H1 (cell line): ENCODE measurements at regions not wholly inside any gene's neighbourhood (a gene's known extent, or its start where the extent isn't known, plus 50 kb on each side); places are given as distances from the start of the nearest gene placed in this dataset.

Experiments
- CTCF ChIP-seq, 3 experiments: IDR thresholded peaks; 1 replicate in 2 of 3; 2 replicates in 1 of 3; pipeline versions ENCODE4 v1.5.1 to v1.6.1; 2011; ENCODE audit warnings: low read length in 3 of 3, mild to moderate bottlenecking in 3 of 3, inconsistent platforms in 2 of 3, low read depth in 1 of 3, moderate library complexity in 1 of 3; ENCODE audit not compliant: insufficient read depth in 1 of 3; ENCODE audit errors: control extremely low read depth in 1 of 3
- EGR1 ChIP-seq: IDR thresholded peaks from 2 replicates; pipeline ENCODE4 v1.6.1; 2011; ENCODE audit warnings: low read depth, low read length, borderline replicate concordance
- EP300 ChIP-seq, 2 experiments: IDR thresholded peaks; 1 replicate in 1 of 2; 2 replicates in 1 of 2; pipeline ENCODE4 v1.6.1; 2011 to 2012; ENCODE audit warnings: low read depth in 2 of 2, low read length in 2 of 2, mild to moderate bottlenecking in 2 of 2, borderline replicate concordance in 1 of 2, inconsistent platforms in 1 of 2, moderate library complexity in 1 of 2
- EZH2 ChIP-seq: fragments of 200-600 bp; sonication (generic); IDR thresholded peaks from 2 replicates; pipeline ENCODE4 v1.7.1; 2012; ENCODE audit warnings: low read depth, mild to moderate bottlenecking, moderate library complexity, low read length, inconsistent platforms; ENCODE audit not compliant: severe bottlenecking
- JUN ChIP-seq: IDR thresholded peaks from 2 replicates; pipeline ENCODE4 v1.6.1; 2011; ENCODE audit warnings: low read depth, mild to moderate bottlenecking, improper control_type of control experiment, low read length
- POLR2A ChIP-seq, 2 experiments: IDR thresholded peaks; 1 replicate in 1 of 2; 2 replicates in 1 of 2; pipeline ENCODE4 v1.6.1; 2011; ENCODE audit warnings: low read depth in 2 of 2, low read length in 2 of 2, mild to moderate bottlenecking in 2 of 2; ENCODE audit errors: control extremely low read depth in 1 of 2
- RAD21 ChIP-seq, 2 experiments: IDR thresholded peaks in 1 of 2; conservative IDR thresholded peaks in 1 of 2; 2 replicates each; pipeline ENCODE4 v1.6.1; 2011; ENCODE audit warnings: low read depth in 2 of 2, low read length in 2 of 2, improper control_type of control experiment in 1 of 2, inconsistent platforms in 1 of 2, mild to moderate bottlenecking in 1 of 2, moderate library complexity in 1 of 2
- SIN3A ChIP-seq, 2 experiments: IDR thresholded peaks in 1 of 2; conservative IDR thresholded peaks in 1 of 2; 2 replicates each; pipeline ENCODE4 v1.6.1; 2011 to 2012; ENCODE audit warnings: low read length in 2 of 2, improper control_type of control experiment in 1 of 2, low read depth in 1 of 2, mild to moderate bottlenecking in 1 of 2
- TCF12 ChIP-seq: IDR thresholded peaks from 2 replicates; pipeline ENCODE4 v1.6.1; 2011; ENCODE audit warnings: low read depth, mild to moderate bottlenecking, low read length
- ZNF274 ChIP-seq: IDR thresholded peaks from 2 replicates; pipeline ENCODE4 v1.7.0; 2012; ENCODE audit warnings: low read length, borderline replicate concordance; ENCODE audit errors: extremely low read depth
- TF ChIP-seq, protein P1 (sequence below): IDR thresholded peaks from 2 replicates; pipeline ENCODE4 v1.6.1; 2011; ENCODE audit warnings: low read length, improper control_type of control experiment

DNA sequence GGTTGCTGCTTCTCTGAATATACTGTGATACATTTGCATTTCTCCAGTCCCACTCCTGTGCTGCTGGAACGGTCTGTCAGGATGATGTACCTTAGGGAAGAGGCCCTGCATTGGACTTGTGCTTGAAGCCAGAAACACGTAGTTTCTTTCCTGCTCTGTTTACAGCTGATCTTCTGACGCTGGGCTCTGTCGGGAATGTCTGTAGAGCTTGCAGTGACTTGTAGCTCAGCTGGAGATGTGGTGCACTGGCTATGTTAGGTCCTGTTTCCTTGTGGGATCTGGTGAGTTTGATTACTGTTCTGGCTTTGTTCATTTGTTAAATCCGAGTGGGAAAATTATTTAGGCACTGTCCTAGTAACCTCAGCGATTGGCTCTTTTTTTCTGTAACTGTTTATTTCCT, 137.2 kb upstream of the WDR1 start:
- no peak for TF ChIP-seq POLR2A (IDR thresholded peaks at IDR 0.05; ENCODE audit: control extremely low read depth in 1 of 2, low read depth in 2 of 2, low read length in 2 of 2)
- no peak for TF ChIP-seq CTCF (IDR thresholded peaks at IDR 0.05; ENCODE audit: control extremely low read depth in 1 of 3, insufficient read depth in 1 of 3, low read depth in 1 of 3, low read length in 3 of 3)
- no peak for TF ChIP-seq EP300 (IDR thresholded peaks at IDR 0.05; ENCODE audit: borderline replicate concordance in 1 of 2, low read depth in 2 of 2, low read length in 2 of 2)
- no peak for TF ChIP-seq EGR1
- TF ChIP-seq RAD21 (IDR thresholded peaks at IDR 0.05 in 1 of 2, conservative IDR thresholded peaks at IDR 0.05 in 1 of 2; ENCODE audit: low read depth in 2 of 2, low read length in 2 of 2) = no peak
- TF ChIP-seq ZNF274 = no peak
- no peak for TF ChIP-seq EZH2
- TF ChIP-seq TCF12 = no peak
- TF ChIP-seq JUN = no peak
- no peak for TF ChIP-seq SIN3A (conservative IDR thresholded peaks at IDR 0.05 in 1 of 2, IDR thresholded peaks at IDR 0.05 in 1 of 2; ENCODE audit: low read depth in 1 of 2, low read length in 2 of 2)
- TF ChIP-seq, protein P1, sequence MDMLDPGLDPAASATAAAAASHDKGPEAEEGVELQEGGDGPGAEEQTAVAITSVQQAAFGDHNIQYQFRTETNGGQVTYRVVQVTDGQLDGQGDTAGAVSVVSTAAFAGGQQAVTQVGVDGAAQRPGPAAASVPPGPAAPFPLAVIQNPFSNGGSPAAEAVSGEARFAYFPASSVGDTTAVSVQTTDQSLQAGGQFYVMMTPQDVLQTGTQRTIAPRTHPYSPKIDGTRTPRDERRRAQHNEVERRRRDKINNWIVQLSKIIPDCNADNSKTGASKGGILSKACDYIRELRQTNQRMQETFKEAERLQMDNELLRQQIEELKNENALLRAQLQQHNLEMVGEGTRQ = no peak
